GM18909 (cell line): ENCODE measurements at regions not wholly inside any gene's neighbourhood (a gene's known extent, or its start where the extent isn't known, plus 50 kb on each side); places are given as distances from the start of the nearest gene placed in this dataset.
"Not testable (repeated sequence)": the region's sequence is repeated elsewhere in the genome, so short reads cannot be mapped to it uniquely, and the experiment has no call there.

Experiments
- ATAC-seq: cut with Tn5 transposase; IDR thresholded peaks from one replicate; pipeline ENCODE4 v1.9.1; 2021; ENCODE audit warnings: mild to moderate bottlenecking; ENCODE audit not compliant: unreplicated experiment, poor library complexity

GRCh38 chr4:173475751-173476150, 54.3 kb downstream of the HAND2 start:
- no peak for ATAC-seq

- ATAC-seq, result no peak
Observed at GRCh38 chr4:173469622-173470021, 60.4 kb downstream of the HAND2 start.

- no peak for ATAC-seq
Observed at GRCh38 chr4:173468314-173468713, 61.7 kb downstream of the HAND2 start.

GRCh38 chr4:173466101-173466500, 63.9 kb downstream of the HAND2 start:
- no peak for ATAC-seq

- no peak for ATAC-seq
Observed at GRCh38 chr4:173464481-173464880, 65.5 kb downstream of the HAND2 start.

- no peak for ATAC-seq
Observed at GRCh38 chr4:173463816-173464215, 64.9 kb upstream of the SCRG1 start.

- ATAC-seq, result no peak
Observed at GRCh38 chr4:173461170-173461569, 62.3 kb upstream of the SCRG1 start.

GRCh38 chr4:173459857-173460256, 60.9 kb upstream of the SCRG1 start:
- no peak for ATAC-seq

- ATAC-seq, result no peak
Observed at GRCh38 chr4:173457893-173458292, 59.0 kb upstream of the SCRG1 start.

GRCh38 chr4:173451435-173451834, 52.5 kb upstream of the SCRG1 start:
- not testable (repeated sequence) for ATAC-seq

GRCh38 chr4:173450281-173450680, 51.4 kb upstream of the SCRG1 start:
- no peak for ATAC-seq

- ATAC-seq, result no peak
Observed at GRCh38 chr4:173449380-173449717, 50.4 kb upstream of the SCRG1 start.

GRCh38 chr4:173448608-173449379, 49.9 kb upstream of the SCRG1 start:
- peak; percentile 48 for ATAC-seq
